WERI-Rb-1 (cell line): ENCODE measurements at regions not wholly inside any gene's neighbourhood (a gene's known extent, or its start where the extent isn't known, plus 50 kb on each side); places are given as distances from the start of the nearest gene placed in this dataset.

Source experiments
- DNase-seq: peaks from one replicate; pipeline ENCODE4 v3.0.0-alpha.2; 2020
- H3K27ac ChIP-seq: fragments of 250-450 bp; sonication (Bioruptor Pico); 2 replicates; pipeline ENCODE4 v1.5.1; 2020; ENCODE audit warnings: mild to moderate bottlenecking, moderate library complexity
- H3K27me3 ChIP-seq: fragments of 250-450 bp; sonication (Bioruptor Pico); 2 replicates; pipeline ENCODE4 v1.5.1; 2021; ENCODE audit warnings: mild to moderate bottlenecking, low read depth, moderate library complexity; ENCODE audit not compliant: insufficient read depth, severe bottlenecking
- H3K36me3 ChIP-seq: fragments of 250-450 bp; sonication (Bioruptor Pico); 2 replicates; pipeline ENCODE4 v1.5.1; 2020; ENCODE audit warnings: mild to moderate bottlenecking, moderate library complexity
- H3K4me3 ChIP-seq: 2 replicates; pipeline ENCODE4 v1.5.1; 2011; ENCODE audit warnings: low read depth, mild to moderate bottlenecking, control low read depth, low read length
- H3K9me3 ChIP-seq: fragments of 250-450 bp; sonication (Bioruptor Pico); 2 replicates; pipeline ENCODE4 v1.5.1; 2021; ENCODE audit warnings: mild to moderate bottlenecking, moderate library complexity; ENCODE audit not compliant: severe bottlenecking
- TF ChIP-seq, protein P1 (sequence below): IDR thresholded peaks from 2 replicates; pipeline ENCODE4 v1.5.1; 2011; ENCODE audit warnings: low read depth, mild to moderate bottlenecking, control low read depth, inconsistent platforms, low read length

DNA sequence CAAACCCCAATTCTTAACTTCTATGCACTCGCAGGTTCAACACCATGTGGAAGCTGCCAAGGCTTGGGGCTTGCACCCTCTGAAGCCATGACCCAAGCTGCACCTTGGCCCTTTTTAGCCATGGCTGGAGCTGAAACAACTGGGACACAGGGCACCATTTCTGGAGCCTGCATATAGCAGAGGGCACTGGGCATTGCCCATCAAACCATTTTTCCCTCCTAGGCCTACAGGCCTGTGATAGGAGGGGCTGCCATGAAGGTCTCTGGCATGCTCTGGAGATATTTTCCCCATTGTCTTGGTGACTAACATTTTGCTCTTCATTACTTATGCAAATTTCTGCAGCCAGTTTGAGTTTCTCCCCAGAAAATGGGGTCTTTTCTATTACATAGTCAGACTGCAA, 484.7 kb downstream of the EPHA7 start:
- Histone ChIP-seq H3K9me3 (no peaks in the 10 kb centered on the region), H3K27me3 (no peaks in the 10 kb centered on the region), H3K4me3 (no peak overlapping the region), H3K36me3 (no peaks in the 10 kb centered on the region), H3K27ac (no peak overlapping the region)
- DNase-seq: no peak
- TF ChIP-seq, protein P1, sequence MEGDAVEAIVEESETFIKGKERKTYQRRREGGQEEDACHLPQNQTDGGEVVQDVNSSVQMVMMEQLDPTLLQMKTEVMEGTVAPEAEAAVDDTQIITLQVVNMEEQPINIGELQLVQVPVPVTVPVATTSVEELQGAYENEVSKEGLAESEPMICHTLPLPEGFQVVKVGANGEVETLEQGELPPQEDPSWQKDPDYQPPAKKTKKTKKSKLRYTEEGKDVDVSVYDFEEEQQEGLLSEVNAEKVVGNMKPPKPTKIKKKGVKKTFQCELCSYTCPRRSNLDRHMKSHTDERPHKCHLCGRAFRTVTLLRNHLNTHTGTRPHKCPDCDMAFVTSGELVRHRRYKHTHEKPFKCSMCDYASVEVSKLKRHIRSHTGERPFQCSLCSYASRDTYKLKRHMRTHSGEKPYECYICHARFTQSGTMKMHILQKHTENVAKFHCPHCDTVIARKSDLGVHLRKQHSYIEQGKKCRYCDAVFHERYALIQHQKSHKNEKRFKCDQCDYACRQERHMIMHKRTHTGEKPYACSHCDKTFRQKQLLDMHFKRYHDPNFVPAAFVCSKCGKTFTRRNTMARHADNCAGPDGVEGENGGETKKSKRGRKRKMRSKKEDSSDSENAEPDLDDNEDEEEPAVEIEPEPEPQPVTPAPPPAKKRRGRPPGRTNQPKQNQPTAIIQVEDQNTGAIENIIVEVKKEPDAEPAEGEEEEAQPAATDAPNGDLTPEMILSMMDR: no peak

GRCh38 chr6:92930171-92930570, 489.2 kb downstream of the EPHA7 start:
- no peaks in the 10 kb centered on the region for H3K36me3 ChIP-seq
- TF ChIP-seq, protein P1: no peak
- no peak overlapping the region for H3K4me3 ChIP-seq
- no peaks in the 10 kb centered on the region for H3K9me3 ChIP-seq
- H3K27ac ChIP-seq: no peak overlapping the region
- no peak for DNase-seq
- H3K27me3 ChIP-seq: no peaks in the 10 kb centered on the region

- Histone ChIP-seq H3K36me3 (no peaks in the 10 kb centered on the region), H3K4me3 (no peak overlapping the region), H3K9me3 (no peaks in the 10 kb centered on the region), H3K27ac (no peak overlapping the region), H3K27me3 (no peaks in the 10 kb centered on the region)
- TF ChIP-seq, protein P1: no peak
- DNase-seq: no peak
Measured at GRCh38 chr6:92922216-92922806, 497.0 kb downstream of the EPHA7 start.

GRCh38 chr6:92915466-92915865, 503.9 kb downstream of the EPHA7 start:
- Histone ChIP-seq H3K9me3 (no peaks in the 10 kb centered on the region), H3K4me3 (no peak overlapping the region), H3K36me3 (no peaks in the 10 kb centered on the region), H3K27ac (no peak overlapping the region), H3K27me3 (no peaks in the 10 kb centered on the region)
- TF ChIP-seq, protein P1: no peak
- no peak for DNase-seq

GRCh38 chr6:92911301-92911700, 508.1 kb downstream of the EPHA7 start:
- no peak overlapping the region for H3K4me3 ChIP-seq
- H3K27ac ChIP-seq: no peak overlapping the region
- no peaks in the 10 kb centered on the region for H3K27me3 ChIP-seq
- H3K36me3 ChIP-seq: no peaks in the 10 kb centered on the region
- no peak for DNase-seq
- TF ChIP-seq, protein P1: no peak
- H3K9me3 ChIP-seq: no peaks in the 10 kb centered on the region

DNA sequence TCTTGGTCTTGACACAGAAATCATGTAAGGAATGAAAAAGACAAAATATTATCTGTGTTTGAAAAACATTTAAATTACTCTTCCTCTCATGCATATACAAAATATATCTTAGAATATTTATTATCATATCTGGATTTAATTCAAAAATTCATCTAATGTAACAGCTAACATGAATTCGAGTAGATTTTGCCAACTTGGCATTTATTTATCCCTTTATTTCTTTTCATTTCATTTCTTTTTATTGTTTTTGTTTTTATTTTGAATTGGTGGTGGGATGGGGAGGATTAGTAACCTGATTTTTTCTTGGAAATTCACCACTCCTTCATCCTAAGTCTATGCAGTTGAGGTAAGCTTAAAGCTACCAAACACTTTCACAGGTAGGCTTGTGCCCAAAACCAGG, 508.7 kb downstream of the EPHA7 start:
- TF ChIP-seq, protein P1: no peak
- H3K27ac ChIP-seq: no peak overlapping the region

More for the DNA sequence above, 508.7 kb downstream of the EPHA7 start:
- DNase-seq: no peak
- Histone ChIP-seq H3K27me3 (no peaks in the 10 kb centered on the region), H3K36me3 (no peaks in the 10 kb centered on the region), H3K4me3 (no peak overlapping the region), H3K9me3 (no peaks in the 10 kb centered on the region)
